ENCODE measurements at regions not wholly inside any gene's neighbourhood (a gene's known extent, or its start where the extent isn't known, plus 50 kb on each side); places are given as distances from the start of the nearest gene placed in this dataset.

DNA sequence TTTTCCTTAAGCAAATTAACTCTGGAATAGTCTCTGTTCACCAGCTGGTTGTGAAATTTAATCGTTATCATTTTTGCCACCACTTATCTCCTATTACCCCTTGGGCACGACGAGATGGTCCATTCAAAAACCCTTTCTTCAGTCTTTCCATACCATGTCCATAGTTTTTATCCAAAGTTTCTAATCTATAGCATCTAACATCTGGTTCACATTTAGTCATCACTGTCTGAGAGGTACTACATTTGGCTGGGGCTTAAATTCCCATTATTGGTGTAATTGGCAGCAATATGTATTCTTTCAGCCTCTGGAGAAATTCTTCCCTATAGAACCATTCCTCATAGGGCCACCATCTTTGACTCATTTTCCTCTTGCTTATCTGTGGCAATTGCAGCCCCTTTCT is 163.5 kb downstream of the CCER1 start:
- Mint-ChIP-seq H3K9me3 (ENCODE audit: unreplicated experiment) (no peaks in the 10 kb centered on the region), H3K4me3 (ENCODE audit: unreplicated experiment) (no peak overlapping the region), H3K27me3 (ENCODE audit: low read depth, unreplicated experiment) (no peaks in the 10 kb centered on the region), H3K36me3 (ENCODE audit: low read depth, unreplicated experiment) (no peaks in the 10 kb centered on the region), H3K27ac (ENCODE audit: unreplicated experiment) (no peak overlapping the region), H3K4me1 (ENCODE audit: low read depth, unreplicated experiment) (no peaks in the 10 kb centered on the region)
- H3K36me3 ChIP-seq (ENCODE audit: insufficient read depth, low read length): no peaks in the 10 kb centered on the region
- H2AFZ ChIP-seq (ENCODE audit: low read depth, low read length): no peak overlapping the region
- FAIRE-seq: no peak
- no peak for TF ChIP-seq EZH2 (IDR thresholded peaks at IDR 0.05; ENCODE audit: insufficient read depth, low read length)
- TF ChIP-seq, protein P1, sequence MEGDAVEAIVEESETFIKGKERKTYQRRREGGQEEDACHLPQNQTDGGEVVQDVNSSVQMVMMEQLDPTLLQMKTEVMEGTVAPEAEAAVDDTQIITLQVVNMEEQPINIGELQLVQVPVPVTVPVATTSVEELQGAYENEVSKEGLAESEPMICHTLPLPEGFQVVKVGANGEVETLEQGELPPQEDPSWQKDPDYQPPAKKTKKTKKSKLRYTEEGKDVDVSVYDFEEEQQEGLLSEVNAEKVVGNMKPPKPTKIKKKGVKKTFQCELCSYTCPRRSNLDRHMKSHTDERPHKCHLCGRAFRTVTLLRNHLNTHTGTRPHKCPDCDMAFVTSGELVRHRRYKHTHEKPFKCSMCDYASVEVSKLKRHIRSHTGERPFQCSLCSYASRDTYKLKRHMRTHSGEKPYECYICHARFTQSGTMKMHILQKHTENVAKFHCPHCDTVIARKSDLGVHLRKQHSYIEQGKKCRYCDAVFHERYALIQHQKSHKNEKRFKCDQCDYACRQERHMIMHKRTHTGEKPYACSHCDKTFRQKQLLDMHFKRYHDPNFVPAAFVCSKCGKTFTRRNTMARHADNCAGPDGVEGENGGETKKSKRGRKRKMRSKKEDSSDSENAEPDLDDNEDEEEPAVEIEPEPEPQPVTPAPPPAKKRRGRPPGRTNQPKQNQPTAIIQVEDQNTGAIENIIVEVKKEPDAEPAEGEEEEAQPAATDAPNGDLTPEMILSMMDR (IDR thresholded peaks at IDR 0.05; ENCODE audit: insufficient read depth, low read depth, low read length): no peak
- H3K9me3 ChIP-seq (ENCODE audit: insufficient read depth, low read depth, low read length): no peaks in the 10 kb centered on the region
- no peak overlapping the region for H3K9ac ChIP-seq (ENCODE audit: low read length)
- H3K27ac ChIP-seq (ENCODE audit: low read depth, low read length): no peak overlapping the region
- DNase-seq (ENCODE audit: low read depth): no peak
- no peak overlapping the region for H3K4me3 ChIP-seq (ENCODE audit: insufficient read depth, low read depth, low read length)
- no peaks in the 10 kb centered on the region for H3K4me1 ChIP-seq (ENCODE audit: insufficient read depth, low read length)
- H3K79me2 ChIP-seq (ENCODE audit: insufficient read depth, low read length): no peaks in the 10 kb centered on the region
- no peak overlapping the region for H3K4me2 ChIP-seq (ENCODE audit: low read length)
- H4K20me1 ChIP-seq (ENCODE audit: insufficient read depth, low read length): no peaks in the 10 kb centered on the region
- no peaks in the 10 kb centered on the region for H3K27me3 ChIP-seq (ENCODE audit: insufficient read depth, low read length)

DNA sequence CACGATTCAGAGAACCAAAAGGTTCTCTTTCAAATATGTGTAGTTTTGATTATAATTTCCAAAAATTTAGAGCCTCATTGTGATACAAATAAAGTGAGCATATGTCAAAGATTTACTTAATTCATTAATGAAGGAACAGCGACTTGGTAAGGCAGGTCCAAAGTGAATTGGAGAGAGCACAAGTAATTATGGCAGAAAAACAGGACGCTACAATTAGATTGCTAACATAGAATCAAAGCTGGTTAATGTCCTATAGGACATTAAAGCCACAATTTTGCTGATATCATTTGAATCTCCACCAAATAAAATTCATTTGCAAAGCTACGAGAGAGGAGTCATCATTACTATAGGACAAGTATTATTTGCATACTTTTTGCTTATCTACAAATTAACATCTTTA is 164.2 kb downstream of the CCER1 start:
- no peaks in the 10 kb centered on the region for H3K36me3 Mint-ChIP-seq (ENCODE audit: low read depth, unreplicated experiment)
- H3K9me3 ChIP-seq (ENCODE audit: insufficient read depth, low read depth, low read length): no peaks in the 10 kb centered on the region
- H3K27me3 Mint-ChIP-seq (ENCODE audit: low read depth, unreplicated experiment): no peaks in the 10 kb centered on the region
- H3K4me3 Mint-ChIP-seq (ENCODE audit: unreplicated experiment): no peak overlapping the region
- no peak overlapping the region for H3K4me3 ChIP-seq (ENCODE audit: insufficient read depth, low read depth, low read length)
- H3K4me2 ChIP-seq (ENCODE audit: low read length): no peak overlapping the region
- no peaks in the 10 kb centered on the region for H3K36me3 ChIP-seq (ENCODE audit: insufficient read depth, low read length)
- H3K27me3 ChIP-seq (ENCODE audit: insufficient read depth, low read length): no peaks in the 10 kb centered on the region
- H2AFZ ChIP-seq (ENCODE audit: low read depth, low read length): no peak overlapping the region
- H4K20me1 ChIP-seq (ENCODE audit: insufficient read depth, low read length): no peaks in the 10 kb centered on the region
- FAIRE-seq: no peak
- DNase-seq (ENCODE audit: low read depth): no peak
- H3K27ac ChIP-seq (ENCODE audit: low read depth, low read length): no peak overlapping the region
- H3K79me2 ChIP-seq (ENCODE audit: insufficient read depth, low read length): no peaks in the 10 kb centered on the region
- H3K4me1 ChIP-seq (ENCODE audit: insufficient read depth, low read length): no peaks in the 10 kb centered on the region
- no peaks in the 10 kb centered on the region for H3K4me1 Mint-ChIP-seq (ENCODE audit: low read depth, unreplicated experiment)
- no peak overlapping the region for H3K9ac ChIP-seq (ENCODE audit: low read length)
- H3K9me3 Mint-ChIP-seq (ENCODE audit: unreplicated experiment): no peaks in the 10 kb centered on the region
- TF ChIP-seq EZH2 (IDR thresholded peaks at IDR 0.05; ENCODE audit: insufficient read depth, low read length): no peak
- TF ChIP-seq, protein P1 (IDR thresholded peaks at IDR 0.05; ENCODE audit: insufficient read depth, low read depth, low read length): no peak
- H3K27ac Mint-ChIP-seq (ENCODE audit: unreplicated experiment): no peak overlapping the region

DNA sequence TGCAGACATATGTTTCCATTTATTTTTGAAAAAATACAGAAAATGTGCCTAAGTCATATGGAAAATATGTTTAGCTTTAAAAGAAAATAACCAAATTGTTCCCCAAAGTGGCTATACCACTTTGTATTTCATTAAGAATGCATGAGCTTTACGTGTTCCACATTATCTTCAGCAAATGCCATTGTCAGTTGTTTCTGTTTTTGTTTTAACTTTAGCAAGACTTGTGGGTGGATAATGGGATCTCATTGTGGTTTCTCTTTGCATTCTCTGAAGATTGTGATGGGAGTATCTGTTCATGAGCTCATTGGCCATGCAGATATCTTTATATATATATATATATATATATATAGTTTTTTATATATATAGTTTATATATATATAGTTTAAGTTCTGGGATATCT is 181.5 kb downstream of the CCER1 start:
- Histone ChIP-seq H3K27ac (ENCODE audit: low read depth, low read length) (no peak overlapping the region), H3K4me2 (ENCODE audit: low read length) (no peak overlapping the region), H3K9ac (ENCODE audit: low read length) (no peak overlapping the region), H3K9me3 (ENCODE audit: insufficient read depth, low read depth, low read length) (no peaks in the 10 kb centered on the region), H3K27me3 (ENCODE audit: insufficient read depth, low read length) (no peaks in the 10 kb centered on the region), H2AFZ (ENCODE audit: low read depth, low read length) (no peak overlapping the region), H3K4me1 (ENCODE audit: insufficient read depth, low read length) (no peaks in the 10 kb centered on the region), H3K4me3 (ENCODE audit: insufficient read depth, low read depth, low read length) (no peak overlapping the region), H4K20me1 (ENCODE audit: insufficient read depth, low read length) (no peaks in the 10 kb centered on the region), H3K36me3 (ENCODE audit: insufficient read depth, low read length) (no peaks in the 10 kb centered on the region), H3K79me2 (ENCODE audit: insufficient read depth, low read length) (no peaks in the 10 kb centered on the region)
- H3K27ac Mint-ChIP-seq (ENCODE audit: unreplicated experiment): no peak overlapping the region
- no peaks in the 10 kb centered on the region for H3K36me3 Mint-ChIP-seq (ENCODE audit: low read depth, unreplicated experiment)
- no peaks in the 10 kb centered on the region for H3K4me1 Mint-ChIP-seq (ENCODE audit: low read depth, unreplicated experiment)
- FAIRE-seq: no peak
- no peaks in the 10 kb centered on the region for H3K27me3 Mint-ChIP-seq (ENCODE audit: low read depth, unreplicated experiment)
- DNase-seq (ENCODE audit: low read depth): peak; percentile 13
- no peaks in the 10 kb centered on the region for H3K9me3 Mint-ChIP-seq (ENCODE audit: unreplicated experiment)
- TF ChIP-seq EZH2 (IDR thresholded peaks at IDR 0.05; ENCODE audit: insufficient read depth, low read length): no peak
- TF ChIP-seq, protein P1 (IDR thresholded peaks at IDR 0.05; ENCODE audit: insufficient read depth, low read depth, low read length): no peak
- H3K4me3 Mint-ChIP-seq (ENCODE audit: unreplicated experiment): no peak overlapping the region
